ENCODE measurements at regions not wholly inside any gene's neighbourhood (a gene's known extent, or its start where the extent isn't known, plus 50 kb on each side); places are given as distances from the start of the nearest gene placed in this dataset.
A peak's percentile ranks its signal among the peaks of the same experiment; 100 is the strongest.

GRCh38 chr2:2744958-2745715 lies 414.1 kb upstream of the MYT1L start:
- no peak overlapping the region for H3K4me3 ChIP-seq
- H3K4me1 ChIP-seq, result no peaks in the 10 kb centered on the region
- ATAC-seq (ENCODE audit: low FRiP score in 2 of 2), result no peak
- no peak overlapping the region for H3K27ac ChIP-seq
- no peak for DNase-seq
- no peaks in the 10 kb centered on the region for H3K36me3 ChIP-seq
- H3K27me3 ChIP-seq, result no peaks in the 10 kb centered on the region
- 89% methylated on average over 13 of the region's 13 CpGs for WGBS, 2 donors
- H3K9me3 ChIP-seq, result no peaks in the 10 kb centered on the region
- TF ChIP-seq EP300 (IDR thresholded peaks at IDR 0.05) (no peak), POLR2AphosphoS5 (IDR thresholded peaks at IDR 0.05) (no peak), POLR2A (IDR thresholded peaks at IDR 0.05) (no peak), CTCF (IDR thresholded peaks at IDR 0.05) (no peak)

GRCh38 chr2:2744107-2744506 lies 413.0 kb upstream of the MYT1L start:
- ATAC-seq (ENCODE audit: low FRiP score in 2 of 2) (no peak), DNase-seq (no peak)
- TF ChIP-seq EP300 (IDR thresholded peaks at IDR 0.05), result no peak
- no peak for TF ChIP-seq CTCF (IDR thresholded peaks at IDR 0.05)
- TF ChIP-seq POLR2AphosphoS5 (IDR thresholded peaks at IDR 0.05), result no peak
- TF ChIP-seq POLR2A (IDR thresholded peaks at IDR 0.05), result no peak
- Histone ChIP-seq H3K27ac (no peak overlapping the region), H3K9me3 (no peaks in the 10 kb centered on the region), H3K36me3 (no peaks in the 10 kb centered on the region), H3K27me3 (no peaks in the 10 kb centered on the region), H3K4me1 (no peaks in the 10 kb centered on the region), H3K4me3 (no peak overlapping the region)
- 72 to 87% methylated on average over 5 of the region's 5 CpGs for WGBS, 2 donors

GRCh38 chr2:2743164-2743571 lies 412.1 kb upstream of the MYT1L start:
- DNase-seq (no peak), ATAC-seq (ENCODE audit: low FRiP score in 2 of 2) (peak in 1 of 2 donors; percentile 93)
- no peak overlapping the region for H3K27ac ChIP-seq
- TF ChIP-seq EP300 (IDR thresholded peaks at IDR 0.05) (no peak), CTCF (IDR thresholded peaks at IDR 0.05) (no peak), POLR2A (IDR thresholded peaks at IDR 0.05) (no peak), POLR2AphosphoS5 (IDR thresholded peaks at IDR 0.05) (no peak)
- no peaks in the 10 kb centered on the region for H3K36me3 ChIP-seq
- no peak overlapping the region for H3K4me3 ChIP-seq
- H3K4me1 ChIP-seq, result no peaks in the 10 kb centered on the region
- H3K27me3 ChIP-seq, result no peaks in the 10 kb centered on the region
- no peaks in the 10 kb centered on the region for H3K9me3 ChIP-seq
- WGBS, 2 donors, result 61 to 66% methylated on average over 2 to 6 of the region's 6 CpGs

GRCh38 chr2:2742726-2743125 lies 411.7 kb upstream of the MYT1L start:
- ATAC-seq (ENCODE audit: low FRiP score in 2 of 2) (peak in 1 of 2 donors; percentile 44), DNase-seq (no peak)
- H3K4me3 ChIP-seq, result no peak overlapping the region
- no peaks in the 10 kb centered on the region for H3K27me3 ChIP-seq
- no peaks in the 10 kb centered on the region for H3K9me3 ChIP-seq
- no peaks in the 10 kb centered on the region for H3K4me1 ChIP-seq
- 25 to 79% methylated on average over 2 of the region's 2 CpGs for WGBS, 2 donors
- TF ChIP-seq EP300 (IDR thresholded peaks at IDR 0.05) (no peak), POLR2A (IDR thresholded peaks at IDR 0.05) (no peak), POLR2AphosphoS5 (IDR thresholded peaks at IDR 0.05) (no peak), CTCF (IDR thresholded peaks at IDR 0.05) (no peak)
- H3K36me3 ChIP-seq, result no peaks in the 10 kb centered on the region
- H3K27ac ChIP-seq, result no peak overlapping the region

GRCh38 chr2:2740238-2740775 lies 409.2 kb upstream of the MYT1L start:
- H3K36me3 ChIP-seq, result no peaks in the 10 kb centered on the region
- H3K27ac ChIP-seq, result no peak overlapping the region
- no peaks in the 10 kb centered on the region for H3K27me3 ChIP-seq
- no peak for ATAC-seq (ENCODE audit: low FRiP score in 2 of 2)
- no peak overlapping the region for H3K4me3 ChIP-seq
- no peaks in the 10 kb centered on the region for H3K4me1 ChIP-seq
- DNase-seq, result no peak
- WGBS, 2 donors, result 67 to 72% methylated on average over 1 of the region's 1 CpG
- no peaks in the 10 kb centered on the region for H3K9me3 ChIP-seq
- no peak for TF ChIP-seq POLR2AphosphoS5 (IDR thresholded peaks at IDR 0.05)
- no peak for TF ChIP-seq CTCF (IDR thresholded peaks at IDR 0.05)
- no peak for TF ChIP-seq EP300 (IDR thresholded peaks at IDR 0.05)
- no peak for TF ChIP-seq POLR2A (IDR thresholded peaks at IDR 0.05)
